ENCODE measurements at regions not wholly inside any gene's neighbourhood (a gene's known extent, or its start where the extent isn't known, plus 50 kb on each side); places are given as distances from the start of the nearest gene placed in this dataset.
"Not testable (repeated sequence)": the region's sequence is repeated elsewhere in the genome, so short reads cannot be mapped to it uniquely, and the experiment has no call there.

DNA sequence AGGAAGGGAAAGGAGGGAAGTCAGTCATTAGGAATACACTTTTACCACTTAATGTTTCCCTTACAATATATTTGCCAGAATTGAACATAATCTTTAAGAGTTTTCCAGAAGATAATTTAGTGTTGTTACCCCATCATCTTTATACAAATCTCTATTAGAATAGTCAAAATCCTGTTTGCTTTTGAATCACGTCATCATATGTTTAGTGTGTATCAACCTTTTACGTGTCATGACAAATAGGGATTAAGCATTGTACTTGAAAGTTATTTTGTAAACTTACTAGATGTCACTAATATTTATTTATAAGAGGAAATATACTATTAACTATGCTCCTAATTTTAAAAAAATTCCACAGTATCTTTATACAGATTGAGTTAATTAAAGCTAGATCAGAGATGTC lies 1899.5 kb downstream of the MAT2B start:
- H3K4me1 ChIP-seq = no peaks in the 10 kb centered on the region
- no peak overlapping the region for H3K27ac ChIP-seq
- ATAC-seq (no peak), DNase-seq (no peak)
- no peak overlapping the region for H3K4me3 ChIP-seq
- no peaks in the 10 kb centered on the region for H3K9me3 ChIP-seq
- 40% methylated on average over 2 of the region's 2 CpGs for WGBS (ENCODE audit: insufficient coverage, low coverage, low lambda C conversion rate, missing lambda C conversion rate)
- intact Hi-C loops (cut with DNase I) = no loop called here
- no peaks in the 10 kb centered on the region for H3K36me3 ChIP-seq
- no peaks in the 10 kb centered on the region for H3K27me3 ChIP-seq
- TF ChIP-seq, protein P1, sequence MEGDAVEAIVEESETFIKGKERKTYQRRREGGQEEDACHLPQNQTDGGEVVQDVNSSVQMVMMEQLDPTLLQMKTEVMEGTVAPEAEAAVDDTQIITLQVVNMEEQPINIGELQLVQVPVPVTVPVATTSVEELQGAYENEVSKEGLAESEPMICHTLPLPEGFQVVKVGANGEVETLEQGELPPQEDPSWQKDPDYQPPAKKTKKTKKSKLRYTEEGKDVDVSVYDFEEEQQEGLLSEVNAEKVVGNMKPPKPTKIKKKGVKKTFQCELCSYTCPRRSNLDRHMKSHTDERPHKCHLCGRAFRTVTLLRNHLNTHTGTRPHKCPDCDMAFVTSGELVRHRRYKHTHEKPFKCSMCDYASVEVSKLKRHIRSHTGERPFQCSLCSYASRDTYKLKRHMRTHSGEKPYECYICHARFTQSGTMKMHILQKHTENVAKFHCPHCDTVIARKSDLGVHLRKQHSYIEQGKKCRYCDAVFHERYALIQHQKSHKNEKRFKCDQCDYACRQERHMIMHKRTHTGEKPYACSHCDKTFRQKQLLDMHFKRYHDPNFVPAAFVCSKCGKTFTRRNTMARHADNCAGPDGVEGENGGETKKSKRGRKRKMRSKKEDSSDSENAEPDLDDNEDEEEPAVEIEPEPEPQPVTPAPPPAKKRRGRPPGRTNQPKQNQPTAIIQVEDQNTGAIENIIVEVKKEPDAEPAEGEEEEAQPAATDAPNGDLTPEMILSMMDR (IDR thresholded peaks at IDR 0.05) = no peak
- no peak for TF ChIP-seq POLR2A (IDR thresholded peaks at IDR 0.05)

DNA sequence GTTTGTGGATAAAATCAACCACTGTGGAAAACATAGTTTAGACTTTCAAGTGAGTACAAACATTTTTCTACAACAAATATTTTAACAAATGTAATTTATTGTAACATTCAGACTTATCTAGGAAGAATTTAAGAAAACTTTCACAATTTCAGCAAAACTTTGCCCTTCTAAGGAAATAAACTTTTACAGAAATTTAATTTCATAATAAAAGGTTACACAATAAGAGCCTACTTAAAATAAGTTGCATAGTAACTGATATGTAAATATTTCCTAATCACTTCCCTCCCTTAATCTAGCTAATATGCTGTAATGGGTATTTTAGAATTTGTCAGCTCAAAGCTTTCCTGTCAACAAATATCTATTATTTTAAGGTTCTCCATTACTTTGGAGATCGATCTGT lies 1899.9 kb downstream of the MAT2B start:
- no peaks in the 10 kb centered on the region for H3K4me1 ChIP-seq
- H3K27me3 ChIP-seq = no peaks in the 10 kb centered on the region
- TF ChIP-seq, protein P1 (IDR thresholded peaks at IDR 0.05) = no peak
- TF ChIP-seq POLR2A (IDR thresholded peaks at IDR 0.05) = no peak
- DNase-seq (no peak), ATAC-seq (no peak)
- WGBS (ENCODE audit: insufficient coverage, low coverage, low lambda C conversion rate, missing lambda C conversion rate) = 77% methylated on average over 1 of the region's 1 CpG
- H3K4me3 ChIP-seq = no peak overlapping the region
- H3K27ac ChIP-seq = no peak overlapping the region
- H3K36me3 ChIP-seq = no peaks in the 10 kb centered on the region
- intact Hi-C loops (cut with DNase I) = no loop called here
- H3K9me3 ChIP-seq = no peaks in the 10 kb centered on the region

DNA sequence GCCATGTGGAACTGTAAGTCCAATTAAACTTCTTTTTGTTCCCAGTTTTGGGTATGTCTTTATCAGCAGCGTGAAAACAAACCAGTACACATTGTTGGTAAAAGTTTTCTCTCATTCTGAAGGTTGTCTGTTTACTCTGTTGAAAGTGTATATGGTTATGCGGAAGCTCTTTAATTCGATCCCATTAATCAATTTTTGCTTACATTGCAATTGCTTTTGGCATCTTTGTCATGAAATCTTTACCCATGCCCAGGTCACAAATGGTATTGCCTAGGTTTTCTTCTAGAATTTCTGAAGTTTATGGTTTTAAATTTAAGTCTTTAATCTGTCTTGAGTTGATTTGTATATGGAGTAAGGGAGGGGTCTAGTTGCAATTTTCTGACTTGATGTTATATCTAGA lies 1901.9 kb downstream of the MAT2B start:
- no peak for TF ChIP-seq POLR2A (IDR thresholded peaks at IDR 0.05)
- TF ChIP-seq, protein P1 (IDR thresholded peaks at IDR 0.05) = no peak
- Histone ChIP-seq H3K4me3 (no peak overlapping the region), H3K27me3 (no peaks in the 10 kb centered on the region), H3K9me3 (no peaks in the 10 kb centered on the region), H3K4me1 (no peaks in the 10 kb centered on the region), H3K36me3 (no peaks in the 10 kb centered on the region), H3K27ac (no peak overlapping the region)
- intact Hi-C loops (cut with DNase I) = no loop called here
- DNase-seq = no peak
- ATAC-seq = no peak
- 76% methylated on average over 3 of the region's 3 CpGs for WGBS (ENCODE audit: insufficient coverage, low coverage, low lambda C conversion rate, missing lambda C conversion rate)

DNA sequence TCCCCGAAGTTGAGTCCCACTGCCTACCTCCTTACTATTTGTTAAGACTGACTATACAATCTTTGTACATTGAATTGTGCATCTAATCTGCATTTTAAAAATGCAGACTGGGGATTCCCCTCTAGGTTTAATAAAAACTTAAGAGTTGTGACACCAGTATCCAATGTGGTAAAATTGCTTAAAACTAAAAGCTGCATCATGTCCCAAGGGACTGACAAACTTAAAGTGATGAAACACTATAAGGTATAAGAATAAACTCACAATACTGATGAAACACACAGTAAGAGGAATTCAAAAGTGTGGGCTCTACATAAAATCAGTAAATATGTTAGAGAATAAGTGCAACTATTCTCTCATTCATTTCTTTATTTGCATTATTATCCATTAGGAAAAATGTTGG lies 1905.1 kb downstream of the MAT2B start:
- Histone ChIP-seq H3K4me3 (no peak overlapping the region), H3K27ac (no peak overlapping the region), H3K4me1 (no peaks in the 10 kb centered on the region), H3K27me3 (no peaks in the 10 kb centered on the region), H3K36me3 (no peaks in the 10 kb centered on the region), H3K9me3 (no peaks in the 10 kb centered on the region)
- intact Hi-C loops (cut with DNase I) = no loop called here
- DNase-seq = no peak
- TF ChIP-seq, protein P1 (IDR thresholded peaks at IDR 0.05) = no peak
- TF ChIP-seq POLR2A (IDR thresholded peaks at IDR 0.05) = no peak
- 75% methylated on average over 1 of the region's 1 CpG for WGBS (ENCODE audit: insufficient coverage, low coverage, low lambda C conversion rate, missing lambda C conversion rate)
- no peak for ATAC-seq

DNA sequence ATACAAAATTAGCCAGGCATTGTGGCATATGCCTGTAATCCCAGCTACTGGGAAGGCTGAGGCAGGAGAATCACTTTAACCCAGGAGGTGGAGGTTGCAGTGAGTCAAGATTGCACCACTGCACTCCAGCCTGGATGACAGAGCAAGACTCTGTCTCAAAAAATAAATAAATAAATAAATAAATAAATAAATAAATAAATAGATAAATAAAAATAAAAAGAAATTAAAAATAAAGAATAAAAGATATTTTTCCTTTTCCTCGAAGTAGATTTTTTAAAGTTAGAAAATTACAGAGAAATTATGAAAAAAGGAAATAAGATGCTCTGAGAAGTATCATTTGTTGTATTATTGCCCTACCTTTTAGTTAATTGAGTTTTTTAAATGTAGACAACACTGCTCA lies 1906.1 kb downstream of the MAT2B start:
- intact Hi-C loops (cut with DNase I); DNase-seq; H3K27ac ChIP-seq; ATAC-seq; H3K9me3 ChIP-seq; H3K36me3 ChIP-seq; H3K4me1 ChIP-seq; H3K27me3 ChIP-seq; H3K4me3 ChIP-seq: not testable (repeated sequence)
- WGBS (ENCODE audit: insufficient coverage, low coverage, low lambda C conversion rate, missing lambda C conversion rate) = 11% methylated on average over 1 of the region's 1 CpG
